Ammon's horn (tissue), 1 donor: ENCODE measurements at regions not wholly inside any gene's neighbourhood (a gene's known extent, or its start where the extent isn't known, plus 50 kb on each side); places are given as distances from the start of the nearest gene placed in this dataset.

Experiments used
- DNase-seq: peaks from one replicate; pipeline ENCODE4 v3.0.0-alpha.2; 2016; ENCODE audit warnings: low spot score

GRCh38 chr2:126774761-126775160, 118.8 kb downstream of the GYPC start:
- DNase-seq, result no peak

DNA sequence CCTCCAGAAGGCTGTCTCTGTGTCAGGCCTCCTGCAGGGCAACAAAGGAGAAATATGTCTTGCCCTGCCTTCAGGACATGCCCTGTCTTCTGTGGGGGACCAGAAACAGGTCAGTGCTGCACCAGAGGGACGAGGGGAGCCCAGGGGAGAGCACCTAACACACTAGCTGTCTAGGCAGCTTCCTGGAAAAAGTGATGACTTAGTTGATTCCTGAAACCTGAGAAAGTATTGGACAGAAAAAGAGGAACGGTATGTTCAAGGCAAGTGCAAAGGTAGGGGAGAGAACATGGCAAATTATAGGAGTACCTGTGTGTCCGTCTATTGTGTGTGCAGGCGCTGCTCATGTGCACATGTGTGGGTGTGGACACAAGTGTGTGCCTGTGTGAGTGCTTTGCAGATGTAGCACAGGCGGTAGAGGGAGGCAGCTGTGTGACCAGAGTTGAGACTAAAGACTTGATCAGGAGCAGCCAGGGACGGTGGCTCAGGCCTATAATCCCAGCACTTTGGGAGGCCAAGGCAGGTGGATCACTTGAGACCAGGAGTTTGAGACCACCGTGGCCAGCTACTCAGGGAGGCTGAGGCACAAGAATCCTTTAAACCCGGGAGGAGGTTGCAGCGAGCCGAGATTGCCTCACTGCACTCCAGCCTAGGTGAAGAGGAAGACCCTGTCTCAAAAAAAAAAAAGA, 119.5 kb downstream of the GYPC start:
- no peak for DNase-seq

DNA sequence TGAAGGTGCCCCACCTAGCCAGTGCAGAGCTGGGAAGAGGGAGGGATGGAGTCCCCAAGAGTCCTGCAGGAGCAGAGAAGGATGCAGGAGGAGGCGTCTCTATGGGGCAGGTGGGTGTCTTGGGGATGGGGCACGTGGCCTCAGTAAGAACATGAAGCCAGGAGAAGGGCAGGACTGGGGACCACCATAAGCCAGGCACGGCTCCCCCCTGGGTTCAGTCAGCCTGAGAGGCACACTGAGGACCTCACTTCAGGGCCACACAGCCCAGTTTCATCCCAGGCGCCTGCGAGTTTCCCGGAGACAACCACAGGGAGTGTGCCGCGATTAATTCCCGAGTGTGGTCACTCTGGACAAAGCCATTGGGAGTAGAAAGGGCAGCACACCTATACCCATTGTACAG, 120.3 kb downstream of the GYPC start:
- no peak for DNase-seq

GRCh38 chr2:126776692-126777619, 121.0 kb downstream of the GYPC start:
- DNase-seq, result peak; percentile 91

GRCh38 chr2:126777620-126777978, 121.1 kb upstream of the TEX51 start:
- DNase-seq, result no peak

GRCh38 chr2:126778561-126779501, 119.9 kb upstream of the TEX51 start:
- no peak for DNase-seq

GRCh38 chr2:126781206-126781605, 117.5 kb upstream of the TEX51 start:
- no peak for DNase-seq

DNA sequence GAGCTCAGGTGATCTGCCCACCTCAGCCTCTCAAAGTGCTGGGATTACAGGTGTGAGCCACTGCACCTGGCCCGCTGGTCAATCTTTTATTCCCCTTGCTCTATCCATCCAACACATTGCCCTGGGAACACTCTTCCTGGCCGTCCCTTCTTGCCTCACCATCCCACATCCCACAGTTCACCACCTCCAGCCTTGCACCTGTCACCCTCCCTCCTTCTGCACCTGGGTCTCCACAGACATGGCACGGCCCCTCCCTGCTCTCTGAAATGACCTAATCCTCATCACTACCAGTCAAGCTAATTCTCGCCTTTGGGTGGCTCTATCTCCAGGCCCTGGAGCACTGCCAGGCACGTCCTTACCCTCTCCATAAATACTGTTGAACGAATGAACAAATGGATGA, 116.9 kb upstream of the TEX51 start:
- DNase-seq, result no peak

DNA sequence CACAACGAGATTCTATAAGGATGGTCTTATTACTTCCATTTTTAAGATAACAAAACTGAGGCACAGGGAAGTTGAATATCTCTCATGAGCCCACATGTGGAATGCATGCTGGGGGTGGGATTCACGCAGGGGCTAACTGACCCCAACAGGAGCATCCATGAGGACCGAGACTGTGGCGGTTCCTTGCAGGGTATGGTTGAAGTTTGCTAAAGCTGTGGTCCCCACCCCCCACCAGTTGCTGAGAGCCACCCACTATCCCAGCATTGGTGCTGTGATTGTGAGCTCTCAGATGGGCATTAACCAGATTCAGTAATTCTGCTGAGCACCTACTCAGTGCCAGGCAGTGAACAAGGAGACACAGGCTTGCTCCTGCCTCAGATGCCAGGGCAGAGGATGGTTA, 116.0 kb upstream of the TEX51 start:
- no peak for DNase-seq

- no peak for DNase-seq
Measured at GRCh38 chr2:126783341-126783740, 115.3 kb upstream of the TEX51 start.

DNA sequence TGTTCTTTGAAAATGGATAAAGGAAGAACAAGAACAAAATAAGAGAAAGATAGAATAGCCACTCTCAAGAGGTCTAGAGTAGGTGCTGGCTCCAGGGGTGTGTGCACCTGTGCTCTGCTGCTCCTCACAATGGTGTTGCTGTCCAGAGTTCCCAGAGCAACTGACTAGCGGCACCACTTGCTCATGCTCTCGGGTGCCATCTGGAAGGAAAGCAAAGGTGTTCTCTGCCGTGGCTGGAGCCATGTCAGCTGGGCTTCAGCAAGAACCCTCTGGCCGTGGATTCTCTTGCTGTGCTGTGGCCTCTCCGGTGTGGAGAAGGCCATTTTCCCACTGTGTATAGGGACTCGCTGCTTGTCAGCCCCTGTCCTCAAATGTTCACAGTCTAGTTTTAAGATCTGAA, 114.6 kb upstream of the TEX51 start:
- DNase-seq, result no peak

DNA sequence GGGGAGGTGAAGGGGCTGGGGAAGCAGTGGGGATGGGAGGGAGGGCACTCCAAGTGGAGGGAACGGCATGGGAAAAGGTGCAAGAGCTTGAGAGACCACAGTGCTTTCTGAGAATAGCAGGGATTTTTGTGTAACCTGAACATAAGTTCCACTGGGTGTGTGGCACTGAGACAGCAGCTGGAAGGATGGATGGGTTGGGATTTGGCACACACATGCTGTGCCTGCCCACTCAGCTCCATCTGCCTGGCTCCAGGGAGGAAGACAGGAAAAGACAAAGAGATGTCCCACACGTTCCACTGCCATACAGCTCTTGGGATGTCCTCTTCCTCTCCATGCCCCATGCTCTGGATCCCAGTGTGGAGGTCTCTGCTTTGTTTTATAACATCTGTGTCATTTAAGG, 114.1 kb upstream of the TEX51 start:
- peak; percentile 66 for DNase-seq

GRCh38 chr2:126785236-126785635, 113.5 kb upstream of the TEX51 start:
- DNase-seq, result no peak

DNA sequence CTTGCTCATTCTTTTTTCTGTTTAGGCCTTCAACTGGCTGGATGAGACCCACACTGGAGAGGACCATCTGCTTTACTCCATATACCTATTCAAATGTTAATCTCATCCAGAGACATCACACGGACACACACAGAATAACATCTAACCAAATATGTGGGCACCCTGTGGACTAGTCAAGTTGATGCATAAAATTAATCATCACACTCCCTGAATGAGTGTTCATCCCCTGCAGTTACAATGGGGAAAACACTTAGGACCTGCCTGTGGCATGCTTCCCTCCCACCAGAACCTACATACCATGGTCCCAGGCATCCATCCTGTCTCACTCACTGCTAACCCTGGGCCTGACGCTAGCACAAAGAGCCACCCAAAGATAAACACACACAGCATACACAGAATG, 112.8 kb upstream of the TEX51 start:
- no peak for DNase-seq

DNA sequence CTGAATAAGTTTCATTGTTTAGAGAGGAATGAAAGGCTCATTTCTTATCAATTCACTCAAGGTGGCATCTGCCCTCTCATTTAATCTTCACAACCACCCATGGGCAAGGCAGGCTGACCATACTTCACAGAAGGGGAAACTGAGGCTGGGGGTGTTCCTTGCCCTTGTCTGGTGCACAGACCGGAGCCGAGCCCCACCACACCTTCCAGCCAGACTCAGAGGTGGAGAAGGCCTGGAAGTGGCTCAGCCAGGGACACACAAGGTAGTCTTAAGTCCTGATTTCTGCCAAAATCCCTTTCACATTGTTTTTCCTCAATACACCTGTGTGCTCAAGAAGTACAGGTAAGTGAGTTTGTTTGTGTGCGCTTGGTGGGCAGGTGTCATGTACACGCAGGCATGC, 111.9 kb upstream of the TEX51 start:
- no peak for DNase-seq

DNA sequence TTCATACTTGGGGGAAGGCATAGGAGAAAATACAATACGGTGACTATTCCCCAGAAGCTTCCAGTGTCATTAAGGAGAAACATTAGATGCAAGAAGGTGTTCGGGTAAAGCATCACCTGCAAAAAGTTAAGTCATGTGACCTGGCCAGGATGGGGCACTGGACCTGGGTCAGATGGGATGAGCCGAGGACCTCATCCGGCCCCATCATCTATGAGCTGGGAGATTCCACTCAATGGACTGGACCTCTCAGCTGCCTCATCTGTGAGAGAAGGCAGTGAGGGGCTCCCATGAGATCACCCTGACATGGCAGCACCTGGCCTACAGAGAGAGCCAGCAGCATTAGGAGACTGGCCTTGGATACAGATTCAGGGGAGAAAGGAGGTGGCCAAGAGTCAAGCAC, 111.4 kb upstream of the TEX51 start:
- DNase-seq, result no peak

DNA sequence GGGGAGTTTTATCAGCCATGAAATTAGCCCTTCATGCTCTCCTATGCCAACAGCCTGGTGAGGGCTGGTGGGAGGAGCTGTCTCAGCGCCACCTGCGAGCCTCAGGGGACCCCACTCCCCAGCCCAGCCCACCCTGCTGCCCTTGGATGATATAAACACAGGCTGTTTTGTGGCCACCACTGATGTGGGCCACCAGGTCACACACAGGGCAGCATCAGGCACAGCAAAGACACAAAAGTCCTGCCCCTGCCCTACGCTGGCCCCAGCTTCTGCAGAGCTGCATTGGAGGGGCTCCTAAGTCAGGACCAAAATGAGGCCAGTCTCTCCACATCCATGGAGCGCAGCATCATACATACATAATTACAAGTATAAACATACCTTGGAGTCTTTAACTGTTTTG, 110.6 kb upstream of the TEX51 start:
- DNase-seq, result no peak

- no peak for DNase-seq
Measured at GRCh38 chr2:126788652-126789051, 110.0 kb upstream of the TEX51 start.

- no peak for DNase-seq
Measured at GRCh38 chr2:126790987-126791780, 107.5 kb upstream of the TEX51 start.

- DNase-seq, result no peak
Measured at GRCh38 chr2:126792186-126792585, 106.5 kb upstream of the TEX51 start.

- DNase-seq, result no peak
Measured at GRCh38 chr2:126792993-126793392, 105.7 kb upstream of the TEX51 start.
